ENCODE measurements at regions not wholly inside any gene's neighbourhood (a gene's known extent, or its start where the extent isn't known, plus 50 kb on each side); places are given as distances from the start of the nearest gene placed in this dataset.

DNA sequence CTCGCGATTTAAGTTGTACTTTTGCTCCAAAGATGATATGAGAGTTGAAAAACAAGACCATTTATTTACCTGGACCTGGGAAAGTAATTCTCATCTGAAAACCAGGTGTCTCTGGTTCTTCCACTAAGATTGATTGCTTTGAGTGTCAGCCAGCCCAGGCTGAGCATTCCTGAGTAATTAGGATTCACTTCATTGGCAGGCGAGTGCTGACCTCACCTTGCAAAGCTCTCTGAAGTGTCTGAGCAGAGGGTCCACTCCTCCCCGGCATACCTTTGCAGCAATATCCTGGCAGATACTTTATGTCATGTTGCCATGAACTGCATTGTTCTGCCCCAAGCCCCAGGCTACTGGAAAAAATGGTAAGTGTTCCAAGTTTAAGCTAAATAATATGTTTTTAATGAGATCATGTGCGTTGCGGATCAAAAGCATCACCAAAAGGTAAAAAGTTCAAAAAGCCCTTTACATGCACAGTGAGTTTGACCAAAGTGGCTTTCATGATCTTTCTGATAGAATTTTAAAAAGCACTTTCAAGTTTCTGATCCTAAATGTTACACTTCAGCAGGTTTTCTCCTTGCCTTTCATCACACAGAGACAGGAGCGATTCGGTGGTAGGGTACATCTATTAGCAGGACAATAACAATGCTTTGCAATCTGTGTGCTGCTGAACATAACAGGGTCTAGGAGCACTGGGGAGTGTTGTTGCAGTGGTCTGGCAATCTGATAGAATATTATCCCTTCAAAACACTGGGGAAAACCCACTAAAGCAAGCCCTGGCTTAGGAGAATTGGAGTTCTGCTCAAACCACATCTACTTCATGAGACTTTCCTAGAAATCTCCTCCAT lies 127.8 kb upstream of the EEF1E1 start:
- TF ChIP-seq TAF1 (IDR thresholded peaks at IDR 0.05; ENCODE audit: borderline replicate concordance, insufficient read depth, low read length) (no peak), FOXP2 (optimal IDR thresholded peaks at IDR 0.05; ENCODE audit: borderline replicate concordance, extremely low read depth, extremely low read length, insufficient read depth) (no peak), POLR2AphosphoS5 (IDR thresholded peaks at IDR 0.05; ENCODE audit: low read depth, low read length) (no peak), SIN3A (IDR thresholded peaks at IDR 0.05; ENCODE audit: borderline replicate concordance, insufficient read depth, low read length) (no peak)
- TF ChIP-seq, protein P1, sequence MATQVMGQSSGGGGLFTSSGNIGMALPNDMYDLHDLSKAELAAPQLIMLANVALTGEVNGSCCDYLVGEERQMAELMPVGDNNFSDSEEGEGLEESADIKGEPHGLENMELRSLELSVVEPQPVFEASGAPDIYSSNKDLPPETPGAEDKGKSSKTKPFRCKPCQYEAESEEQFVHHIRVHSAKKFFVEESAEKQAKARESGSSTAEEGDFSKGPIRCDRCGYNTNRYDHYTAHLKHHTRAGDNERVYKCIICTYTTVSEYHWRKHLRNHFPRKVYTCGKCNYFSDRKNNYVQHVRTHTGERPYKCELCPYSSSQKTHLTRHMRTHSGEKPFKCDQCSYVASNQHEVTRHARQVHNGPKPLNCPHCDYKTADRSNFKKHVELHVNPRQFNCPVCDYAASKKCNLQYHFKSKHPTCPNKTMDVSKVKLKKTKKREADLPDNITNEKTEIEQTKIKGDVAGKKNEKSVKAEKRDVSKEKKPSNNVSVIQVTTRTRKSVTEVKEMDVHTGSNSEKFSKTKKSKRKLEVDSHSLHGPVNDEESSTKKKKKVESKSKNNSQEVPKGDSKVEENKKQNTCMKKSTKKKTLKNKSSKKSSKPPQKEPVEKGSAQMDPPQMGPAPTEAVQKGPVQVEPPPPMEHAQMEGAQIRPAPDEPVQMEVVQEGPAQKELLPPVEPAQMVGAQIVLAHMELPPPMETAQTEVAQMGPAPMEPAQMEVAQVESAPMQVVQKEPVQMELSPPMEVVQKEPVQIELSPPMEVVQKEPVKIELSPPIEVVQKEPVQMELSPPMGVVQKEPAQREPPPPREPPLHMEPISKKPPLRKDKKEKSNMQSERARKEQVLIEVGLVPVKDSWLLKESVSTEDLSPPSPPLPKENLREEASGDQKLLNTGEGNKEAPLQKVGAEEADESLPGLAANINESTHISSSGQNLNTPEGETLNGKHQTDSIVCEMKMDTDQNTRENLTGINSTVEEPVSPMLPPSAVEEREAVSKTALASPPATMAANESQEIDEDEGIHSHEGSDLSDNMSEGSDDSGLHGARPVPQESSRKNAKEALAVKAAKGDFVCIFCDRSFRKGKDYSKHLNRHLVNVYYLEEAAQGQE (IDR thresholded peaks at IDR 0.05; ENCODE audit: insufficient read depth in 1 of 2, low read depth in 2 of 2, low read length in 2 of 2) = no peak

- no peak for TF ChIP-seq TAF1 (IDR thresholded peaks at IDR 0.05; ENCODE audit: borderline replicate concordance, insufficient read depth, low read length)
- no peak for TF ChIP-seq FOXP2 (optimal IDR thresholded peaks at IDR 0.05; ENCODE audit: borderline replicate concordance, extremely low read depth, extremely low read length, insufficient read depth)
- no peak for TF ChIP-seq SIN3A (IDR thresholded peaks at IDR 0.05; ENCODE audit: borderline replicate concordance, insufficient read depth, low read length)
- TF ChIP-seq, protein P1 (IDR thresholded peaks at IDR 0.05; ENCODE audit: insufficient read depth in 1 of 2, low read depth in 2 of 2, low read length in 2 of 2) = no peak
- TF ChIP-seq POLR2AphosphoS5 (IDR thresholded peaks at IDR 0.05; ENCODE audit: low read depth, low read length) = no peak
Observed at GRCh38 chr6:8225113-8225512, 122.8 kb upstream of the EEF1E1 start.

GRCh38 chr6:8223678-8224077 lies 121.3 kb upstream of the EEF1E1 start:
- no peak for TF ChIP-seq SIN3A (IDR thresholded peaks at IDR 0.05; ENCODE audit: borderline replicate concordance, insufficient read depth, low read length)

- no peak for TF ChIP-seq TAF1 (IDR thresholded peaks at IDR 0.05; ENCODE audit: borderline replicate concordance, insufficient read depth, low read length)
- TF ChIP-seq, protein P1 (IDR thresholded peaks at IDR 0.05; ENCODE audit: insufficient read depth in 1 of 2, low read depth in 2 of 2, low read length in 2 of 2) = no peak
- no peak for TF ChIP-seq SIN3A (IDR thresholded peaks at IDR 0.05; ENCODE audit: borderline replicate concordance, insufficient read depth, low read length)
- no peak for TF ChIP-seq FOXP2 (optimal IDR thresholded peaks at IDR 0.05; ENCODE audit: borderline replicate concordance, extremely low read depth, extremely low read length, insufficient read depth)
- TF ChIP-seq POLR2AphosphoS5 (IDR thresholded peaks at IDR 0.05; ENCODE audit: low read depth, low read length) = no peak
Observed at GRCh38 chr6:8219352-8219943, 117.1 kb upstream of the EEF1E1 start.

- no peak for TF ChIP-seq TAF1 (IDR thresholded peaks at IDR 0.05; ENCODE audit: borderline replicate concordance, insufficient read depth, low read length)
Observed at GRCh38 chr6:8218861-8219260, 116.5 kb upstream of the EEF1E1 start.

GRCh38 chr6:8215631-8216030 lies 113.3 kb upstream of the EEF1E1 start:
- TF ChIP-seq TAF1 (IDR thresholded peaks at IDR 0.05; ENCODE audit: borderline replicate concordance, insufficient read depth, low read length) = no peak
- no peak for TF ChIP-seq SIN3A (IDR thresholded peaks at IDR 0.05; ENCODE audit: borderline replicate concordance, insufficient read depth, low read length)
- TF ChIP-seq POLR2AphosphoS5 (IDR thresholded peaks at IDR 0.05; ENCODE audit: low read depth, low read length) = no peak
- TF ChIP-seq FOXP2 (optimal IDR thresholded peaks at IDR 0.05; ENCODE audit: borderline replicate concordance, extremely low read depth, extremely low read length, insufficient read depth) = no peak
- TF ChIP-seq, protein P1 (IDR thresholded peaks at IDR 0.05; ENCODE audit: insufficient read depth in 1 of 2, low read depth in 2 of 2, low read length in 2 of 2) = no peak

All from PFSK-1 (cell line).